Peyer's patch (tissue), 4 donors: ENCODE measurements at regions not wholly inside any gene's neighbourhood (a gene's known extent, or its start where the extent isn't known, plus 50 kb on each side); places are given as distances from the start of the nearest gene placed in this dataset.

Experiments
- CTCF ChIP-seq, 6 experiments: fragments of 450-650 bp in 4 of 6; fragments of 200-600 bp in 2 of 6; sonication (generic) in 1 of 6; IDR thresholded peaks; one replicate each; pipeline ENCODE4 v1.5.1; 2017 to 2019; ENCODE audit warnings: antibody characterized with exemption in 6 of 6, mild to moderate bottlenecking in 3 of 6, moderate library complexity in 1 of 6
- POLR2A ChIP-seq, 2 donors: fragments of 450-650 bp; IDR thresholded peaks; one replicate each; pipeline ENCODE4 v1.5.1; 2017; ENCODE audit warnings: antibody characterized with exemption in 2 of 2, mild to moderate bottlenecking in 2 of 2, moderate library complexity in 2 of 2

GRCh38 chr5:93151896-93152295, 429.1 kb downstream of the NR2F1-AS1 start:
- no peak for TF ChIP-seq CTCF (IDR thresholded peaks at IDR 0.05)
- no peak for TF ChIP-seq POLR2A (IDR thresholded peaks at IDR 0.05)
